Endothelial cell (in vitro differentiated cells): ENCODE measurements at regions not wholly inside any gene's neighbourhood (a gene's known extent, or its start where the extent isn't known, plus 50 kb on each side); places are given as distances from the start of the nearest gene placed in this dataset.

Experiments
- DNase-seq: peaks from one replicate; pipeline ENCODE4 v3.0.0; 2021; ENCODE audit warnings: low spot score
- H3K27ac Mint-ChIP-seq: one replicate; pipeline ENCODE4 v1.8.0; 2021; ENCODE audit warnings: mixed read lengths, inconsistent platforms; ENCODE audit not compliant: unreplicated experiment
- H3K27me3 Mint-ChIP-seq: one replicate; pipeline ENCODE4 v1.8.0; 2021; ENCODE audit warnings: mild to moderate bottlenecking, moderate library complexity, mixed read lengths, inconsistent platforms; ENCODE audit not compliant: unreplicated experiment
- H3K36me3 Mint-ChIP-seq: one replicate; pipeline ENCODE4 v1.8.0; 2021; ENCODE audit warnings: mild to moderate bottlenecking, low read depth, mixed read lengths, inconsistent platforms; ENCODE audit not compliant: unreplicated experiment
- H3K4me1 Mint-ChIP-seq: one replicate; pipeline ENCODE4 v1.8.0; 2021; ENCODE audit warnings: mild to moderate bottlenecking, mixed read lengths, inconsistent platforms; ENCODE audit not compliant: unreplicated experiment
- H3K4me3 Mint-ChIP-seq: one replicate; pipeline ENCODE4 v1.8.0; 2021; ENCODE audit warnings: mild to moderate bottlenecking, mixed read lengths, inconsistent platforms; ENCODE audit not compliant: unreplicated experiment
- H3K9me3 Mint-ChIP-seq: one replicate; pipeline ENCODE4 v1.8.0; 2021; ENCODE audit warnings: mixed read lengths, inconsistent platforms; ENCODE audit not compliant: unreplicated experiment
- CTCF ChIP-seq: fragments of 200-600 bp; sonication (generic); IDR thresholded peaks from one replicate; pipeline ENCODE4 v1.5.0; 2021; ENCODE audit warnings: antibody characterized with exemption; ENCODE audit not compliant: unreplicated experiment

- H3K36me3 Mint-ChIP-seq, result no peaks in the 10 kb centered on the region
- no peak for TF ChIP-seq CTCF
Measured at GRCh38 chr3:73867524-73867923, 242.8 kb upstream of the PDZRN3 start.

GRCh38 chr3:73866846-73867245 is 242.1 kb upstream of the PDZRN3 start:
- Mint-ChIP-seq H3K9me3 (no peaks in the 10 kb centered on the region), H3K4me3 (no peak overlapping the region), H3K27ac (no peak overlapping the region), H3K4me1 (no peaks in the 10 kb centered on the region), H3K36me3 (no peaks in the 10 kb centered on the region), H3K27me3 (no peaks in the 10 kb centered on the region)
- no peak for TF ChIP-seq CTCF
- no peak for DNase-seq

More at GRCh38 chr3:73867524-73867923, 242.8 kb upstream of the PDZRN3 start:
- DNase-seq, result no peak
- Mint-ChIP-seq H3K27ac (no peak overlapping the region), H3K27me3 (no peaks in the 10 kb centered on the region), H3K9me3 (no peaks in the 10 kb centered on the region), H3K4me3 (no peak overlapping the region), H3K4me1 (no peaks in the 10 kb centered on the region)

- no peak for TF ChIP-seq CTCF
- Mint-ChIP-seq H3K36me3 (no peaks in the 10 kb centered on the region), H3K27me3 (no peaks in the 10 kb centered on the region), H3K4me3 (no peak overlapping the region), H3K9me3 (no peaks in the 10 kb centered on the region), H3K27ac (no peak overlapping the region), H3K4me1 (no peaks in the 10 kb centered on the region)
- no peak for DNase-seq
Measured at GRCh38 chr3:73863546-73864079, 238.9 kb upstream of the PDZRN3 start.

- Mint-ChIP-seq H3K27ac (no peak overlapping the region), H3K27me3 (no peaks in the 10 kb centered on the region), H3K36me3 (no peaks in the 10 kb centered on the region), H3K9me3 (no peaks in the 10 kb centered on the region), H3K4me3 (no peak overlapping the region), H3K4me1 (peaks cover 4% of the 10 kb centered on the region)
- no peak for TF ChIP-seq CTCF
- no peak for DNase-seq
Measured at GRCh38 chr3:73855813-73856212, 231.1 kb upstream of the PDZRN3 start.

GRCh38 chr3:73848173-73848906 is 223.6 kb upstream of the PDZRN3 start:
- Mint-ChIP-seq H3K27ac (no peak overlapping the region), H3K36me3 (no peaks in the 10 kb centered on the region), H3K9me3 (no peaks in the 10 kb centered on the region), H3K4me3 (no peak overlapping the region), H3K4me1 (no peaks in the 10 kb centered on the region), H3K27me3 (no peaks in the 10 kb centered on the region)
- TF ChIP-seq CTCF, result peak; percentile 68
- no peak for DNase-seq
